AG10803 (cell line): ENCODE measurements at regions not wholly inside any gene's neighbourhood (a gene's known extent, or its start where the extent isn't known, plus 50 kb on each side); places are given as distances from the start of the nearest gene placed in this dataset.

ENCODE experiments used
- DNase-seq: peaks from one replicate; pipeline ENCODE4 v3.0.0; 2010; ENCODE audit warnings: low read depth
- H3K4me3 ChIP-seq: 2 replicates; pipeline ENCODE4 v1.5.1; 2011; ENCODE audit warnings: mild to moderate bottlenecking, low read length, control low read depth
- CTCF ChIP-seq: conservative IDR thresholded peaks from 2 replicates; pipeline ENCODE4 v1.5.1; 2011; ENCODE audit warnings: mild to moderate bottlenecking, low read length, control low read depth, inconsistent platforms

- no peak overlapping the region for H3K4me3 ChIP-seq
- no peak for TF ChIP-seq CTCF
- no peak for DNase-seq
Observed at GRCh38 chr21:23861911-23862504, 1745.3 kb downstream of the MRPL39 start.

- no peak for DNase-seq
- TF ChIP-seq CTCF = no peak
- H3K4me3 ChIP-seq = no peak overlapping the region
Observed at GRCh38 chr21:23858878-23859277, 1748.4 kb downstream of the MRPL39 start.

- DNase-seq = no peak
- TF ChIP-seq CTCF = no peak
- H3K4me3 ChIP-seq = no peak overlapping the region
Observed at GRCh38 chr21:23853796-23854379, 1753.4 kb downstream of the MRPL39 start.

- no peak for DNase-seq
- H3K4me3 ChIP-seq = no peak overlapping the region
- TF ChIP-seq CTCF = no peak
Observed at GRCh38 chr21:23837564-23837963, 1769.7 kb downstream of the MRPL39 start.

GRCh38 chr21:23822760-23823159 lies 1784.5 kb downstream of the MRPL39 start:
- no peak for DNase-seq
- no peak overlapping the region for H3K4me3 ChIP-seq
- no peak for TF ChIP-seq CTCF

GRCh38 chr21:23817337-23817736 lies 1789.9 kb downstream of the MRPL39 start:
- H3K4me3 ChIP-seq = no peak overlapping the region
- no peak for TF ChIP-seq CTCF
- DNase-seq = no peak

- no peak overlapping the region for H3K4me3 ChIP-seq
- no peak for DNase-seq
Observed at GRCh38 chr21:23812485-23812884, 1794.8 kb downstream of the MRPL39 start.

More at GRCh38 chr21:23812485-23812884, 1794.8 kb downstream of the MRPL39 start:
- TF ChIP-seq CTCF = no peak
